Osteoblast (primary cell): ENCODE measurements at regions not wholly inside any gene's neighbourhood (a gene's known extent, or its start where the extent isn't known, plus 50 kb on each side); places are given as distances from the start of the nearest gene placed in this dataset.

Experiments
- DNase-seq: peaks from one replicate; pipeline ENCODE4 v3.0.0; 2011; ENCODE audit warnings: low spot score, mixed read lengths; ENCODE audit not compliant: insufficient read length; ENCODE audit errors: missing footprints
- H2AFZ ChIP-seq: 2 replicates; pipeline ENCODE4 v1.6.0; 2011; ENCODE audit warnings: mild to moderate bottlenecking, low read length
- H3K27ac ChIP-seq: 2 replicates; pipeline ENCODE4 v1.5.1; 2011; ENCODE audit warnings: mild to moderate bottlenecking, low read depth, low read length, moderate library complexity
- H3K27me3 ChIP-seq: 2 replicates; pipeline ENCODE4 v1.6.0; 2012; ENCODE audit warnings: mild to moderate bottlenecking, control low read depth, inconsistent platforms, low read length, moderate library complexity; ENCODE audit not compliant: insufficient read depth
- H3K36me3 ChIP-seq: 2 replicates; pipeline ENCODE4 v1.5.1; 2011; ENCODE audit warnings: mild to moderate bottlenecking, low read length, control low read depth, moderate library complexity; ENCODE audit not compliant: insufficient read depth
- H3K4me1 ChIP-seq: 2 replicates; pipeline ENCODE4 v1.5.1; 2011; ENCODE audit warnings: mild to moderate bottlenecking, low read length, control low read depth, moderate library complexity; ENCODE audit not compliant: insufficient read depth
- H3K4me2 ChIP-seq: 2 replicates; pipeline ENCODE4 v1.6.0; 2011; ENCODE audit warnings: mild to moderate bottlenecking, low read length; ENCODE audit not compliant: insufficient read depth
- H3K4me3 ChIP-seq: fragments of 200-600 bp; sonication (generic); 3 replicates; pipeline ENCODE4 v1.5.1; 2012; ENCODE audit warnings: mild to moderate bottlenecking, low read length, inconsistent platforms; ENCODE audit not compliant: insufficient read depth
- H3K79me2 ChIP-seq: 2 replicates; pipeline ENCODE4 v1.6.0; 2012; ENCODE audit warnings: mild to moderate bottlenecking, low read length, control low read depth, inconsistent platforms; ENCODE audit not compliant: insufficient read depth
- H3K9me3 ChIP-seq: 2 replicates; pipeline ENCODE4 v1.5.1; 2011; ENCODE audit warnings: low read depth, low read length, control low read depth
- H4K20me1 ChIP-seq: 2 replicates; pipeline ENCODE4 v1.6.0; 2012; ENCODE audit warnings: mild to moderate bottlenecking, low read length, control low read depth; ENCODE audit not compliant: insufficient read depth
- TF ChIP-seq, protein P1 (sequence below): IDR thresholded peaks from 2 replicates; pipeline ENCODE4 v1.5.1; 2011; ENCODE audit warnings: mild to moderate bottlenecking, low read depth, low read length, moderate library complexity; ENCODE audit errors: extremely low read depth

DNA sequence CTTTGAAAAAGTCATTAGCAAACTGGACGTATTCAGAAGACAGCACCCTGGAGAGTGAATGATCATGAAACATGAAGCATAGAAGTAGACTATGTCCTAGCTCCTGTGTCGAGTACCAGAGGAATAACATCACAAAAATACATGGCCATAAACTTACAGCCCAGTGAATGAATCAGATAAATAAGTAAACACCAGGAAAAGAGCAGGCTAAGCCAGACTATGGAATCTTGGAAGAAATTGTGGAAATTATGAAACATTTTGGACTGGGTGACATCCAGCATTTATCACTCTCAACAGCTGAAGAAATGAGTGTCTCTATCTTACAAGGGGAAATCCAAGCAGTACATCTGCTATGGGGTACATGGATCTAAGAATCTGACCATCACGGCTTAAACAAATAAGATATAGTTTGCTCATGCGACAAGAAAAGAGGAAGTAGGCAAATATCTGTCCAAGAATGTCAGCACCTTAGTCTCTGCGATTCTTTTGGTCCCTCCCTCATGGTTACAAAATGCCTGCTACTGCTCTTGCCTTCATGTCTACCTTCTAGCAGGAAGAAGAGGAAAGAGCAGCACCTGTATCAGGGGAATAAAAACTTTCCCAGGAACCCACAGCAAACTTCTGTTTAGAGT lies 481.5 kb downstream of the BCOR start:
- Histone ChIP-seq H3K27ac (no peak overlapping the region), H3K79me2 (no peaks in the 10 kb centered on the region), H3K4me2 (no peak overlapping the region), H3K4me1 (no peaks in the 10 kb centered on the region), H3K9me3 (no peaks in the 10 kb centered on the region), H4K20me1 (no peaks in the 10 kb centered on the region), H3K4me3 (no peak overlapping the region), H3K27me3 (peaks cover 60% of the 10 kb centered on the region), H2AFZ (no peak overlapping the region), H3K36me3 (no peaks in the 10 kb centered on the region)
- peak; percentile 73 for DNase-seq
- TF ChIP-seq, protein P1, sequence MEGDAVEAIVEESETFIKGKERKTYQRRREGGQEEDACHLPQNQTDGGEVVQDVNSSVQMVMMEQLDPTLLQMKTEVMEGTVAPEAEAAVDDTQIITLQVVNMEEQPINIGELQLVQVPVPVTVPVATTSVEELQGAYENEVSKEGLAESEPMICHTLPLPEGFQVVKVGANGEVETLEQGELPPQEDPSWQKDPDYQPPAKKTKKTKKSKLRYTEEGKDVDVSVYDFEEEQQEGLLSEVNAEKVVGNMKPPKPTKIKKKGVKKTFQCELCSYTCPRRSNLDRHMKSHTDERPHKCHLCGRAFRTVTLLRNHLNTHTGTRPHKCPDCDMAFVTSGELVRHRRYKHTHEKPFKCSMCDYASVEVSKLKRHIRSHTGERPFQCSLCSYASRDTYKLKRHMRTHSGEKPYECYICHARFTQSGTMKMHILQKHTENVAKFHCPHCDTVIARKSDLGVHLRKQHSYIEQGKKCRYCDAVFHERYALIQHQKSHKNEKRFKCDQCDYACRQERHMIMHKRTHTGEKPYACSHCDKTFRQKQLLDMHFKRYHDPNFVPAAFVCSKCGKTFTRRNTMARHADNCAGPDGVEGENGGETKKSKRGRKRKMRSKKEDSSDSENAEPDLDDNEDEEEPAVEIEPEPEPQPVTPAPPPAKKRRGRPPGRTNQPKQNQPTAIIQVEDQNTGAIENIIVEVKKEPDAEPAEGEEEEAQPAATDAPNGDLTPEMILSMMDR: no peak

DNA sequence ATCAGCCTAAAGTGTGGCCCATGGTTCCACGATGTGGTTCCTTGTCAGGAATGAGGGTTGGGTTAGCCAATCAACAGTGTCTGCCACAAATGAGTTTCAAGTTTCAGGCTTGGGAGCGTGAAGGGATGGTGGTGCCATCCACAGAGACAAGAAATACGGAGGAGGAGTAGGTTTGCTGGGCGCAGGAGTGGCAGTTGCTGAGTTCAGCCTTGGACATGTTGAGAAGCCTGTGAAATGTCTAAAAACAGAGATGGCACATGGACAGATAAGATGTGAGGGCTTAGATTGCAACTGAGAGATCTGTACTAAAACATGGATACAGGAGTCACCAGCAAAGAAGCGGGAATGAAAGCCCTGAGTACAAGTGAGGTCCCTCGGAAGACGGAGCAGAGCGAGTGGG lies 481.0 kb downstream of the BCOR start:
- DNase-seq: no peak
- Histone ChIP-seq H3K79me2 (no peaks in the 10 kb centered on the region), H3K9me3 (no peaks in the 10 kb centered on the region), H3K4me3 (no peak overlapping the region), H3K4me2 (no peak overlapping the region), H2AFZ (no peak overlapping the region), H3K27ac (no peak overlapping the region), H3K27me3 (peaks cover 58% of the 10 kb centered on the region), H3K4me1 (no peaks in the 10 kb centered on the region), H3K36me3 (no peaks in the 10 kb centered on the region), H4K20me1 (no peaks in the 10 kb centered on the region)
- TF ChIP-seq, protein P1: no peak

DNA sequence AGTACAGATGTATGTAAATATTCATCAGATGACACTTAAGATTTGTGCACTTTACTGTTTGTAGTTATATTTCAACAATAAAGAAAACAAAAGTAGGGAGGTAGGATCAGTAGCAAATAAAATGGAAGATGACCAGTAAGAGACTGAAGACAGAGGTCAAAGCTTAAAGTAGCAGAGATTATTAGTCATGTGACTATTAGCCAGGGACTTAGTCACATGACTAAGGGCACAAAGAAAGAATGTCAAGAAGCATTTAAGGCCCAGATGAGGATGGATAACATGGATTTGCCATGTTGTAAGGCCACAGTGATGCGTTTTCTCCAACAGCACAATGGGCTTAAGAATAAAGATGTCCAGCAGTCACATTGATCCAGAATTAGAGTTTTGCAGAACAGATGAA lies 479.6 kb downstream of the BCOR start:
- Histone ChIP-seq H3K27ac (no peak overlapping the region), H3K4me2 (no peak overlapping the region), H3K4me3 (no peak overlapping the region), H3K9me3 (no peaks in the 10 kb centered on the region), H3K4me1 (no peaks in the 10 kb centered on the region), H3K36me3 (no peaks in the 10 kb centered on the region), H3K79me2 (no peaks in the 10 kb centered on the region), H2AFZ (no peak overlapping the region), H3K27me3 (peaks cover 56% of the 10 kb centered on the region), H4K20me1 (no peaks in the 10 kb centered on the region)
- no peak for DNase-seq
- TF ChIP-seq, protein P1: no peak

DNA sequence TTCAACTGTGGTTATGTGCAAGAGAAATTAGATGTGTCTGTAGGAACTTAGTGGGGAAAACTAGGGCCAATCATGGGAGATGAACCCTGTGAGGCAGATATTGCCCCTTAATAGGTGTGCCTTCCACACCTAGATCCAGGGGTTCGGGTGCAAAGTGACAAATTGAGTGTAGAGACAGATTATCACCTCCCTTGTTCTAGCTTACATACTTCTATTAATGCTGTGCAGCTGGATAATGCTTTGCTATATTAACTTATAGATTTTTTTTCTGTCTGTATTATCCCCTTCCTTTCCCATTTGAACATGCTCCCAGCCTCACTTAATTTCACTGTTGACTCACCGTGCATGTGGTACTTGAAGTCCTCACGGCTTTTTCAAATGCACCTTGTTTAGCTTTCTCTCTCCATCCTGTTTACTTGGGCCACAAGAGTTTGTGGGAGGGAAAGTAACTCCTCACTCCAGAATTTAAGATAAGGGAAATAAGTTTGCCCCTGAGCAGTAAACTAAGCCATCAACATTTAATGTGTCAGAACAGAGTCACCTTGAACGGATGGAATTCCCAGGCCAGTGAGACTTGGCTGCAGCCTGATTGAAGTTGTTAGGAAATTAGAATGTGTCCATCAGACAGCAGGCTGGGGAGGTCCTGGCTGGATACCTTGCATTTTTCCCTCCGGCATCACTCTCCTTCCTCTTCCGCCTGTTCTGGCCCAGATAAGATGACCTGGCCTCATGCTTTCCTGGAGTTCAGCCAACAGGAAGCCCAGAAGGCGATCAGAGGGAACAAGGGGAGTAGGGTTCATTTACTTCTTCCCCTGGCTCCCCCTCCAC lies 478.4 kb downstream of the BCOR start:
- H3K79me2 ChIP-seq: no peaks in the 10 kb centered on the region
- no peak for DNase-seq
- no peaks in the 10 kb centered on the region for H3K4me1 ChIP-seq
- no peaks in the 10 kb centered on the region for H3K36me3 ChIP-seq
- H3K4me3 ChIP-seq: no peak overlapping the region
- no peak overlapping the region for H3K4me2 ChIP-seq
- no peaks in the 10 kb centered on the region for H3K9me3 ChIP-seq
- no peak overlapping the region for H3K27ac ChIP-seq
- H2AFZ ChIP-seq: no peak overlapping the region
- peaks cover 44% of the 10 kb centered on the region for H3K27me3 ChIP-seq
- TF ChIP-seq, protein P1: no peak
- no peaks in the 10 kb centered on the region for H4K20me1 ChIP-seq
